ENCODE measurements at regions not wholly inside any gene's neighbourhood (a gene's known extent, or its start where the extent isn't known, plus 50 kb on each side); places are given as distances from the start of the nearest gene placed in this dataset.
A peak's percentile ranks its signal among the peaks of the same experiment; 100 is the strongest.

DNA sequence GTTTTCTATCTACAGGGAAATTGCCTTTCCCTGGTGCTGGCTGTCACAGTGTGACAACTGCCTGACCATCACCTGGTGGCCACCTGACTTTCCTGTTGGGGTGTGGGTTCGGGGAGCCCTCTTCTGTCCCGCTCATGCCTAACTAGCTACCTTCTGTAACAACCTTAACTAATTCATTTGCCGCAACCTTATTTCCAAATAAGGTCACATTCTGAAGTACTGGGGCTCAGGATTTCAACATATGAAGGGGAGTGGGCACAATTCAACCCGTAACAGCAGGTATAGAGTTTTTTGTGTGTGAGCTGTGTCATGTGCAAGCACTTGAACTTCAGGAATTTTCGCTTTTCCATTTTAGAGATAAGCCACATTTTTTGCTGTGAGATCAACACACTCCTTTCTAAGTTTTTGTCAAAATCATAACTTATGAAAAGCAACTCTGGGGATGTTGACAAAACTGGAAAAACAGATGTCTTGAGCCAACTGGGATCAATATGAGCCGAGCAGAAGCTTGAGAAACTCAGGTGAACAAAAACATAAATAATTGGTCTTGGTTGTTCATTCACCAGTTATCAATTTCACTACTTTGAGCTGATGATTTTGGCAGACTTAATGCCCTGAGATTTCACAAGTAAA lies 242.0 kb upstream of the RGMA start:
- Histone ChIP-seq H3K4me3 (no peak overlapping the region), H3K9me3 (no peaks in the 10 kb centered on the region), H3K27ac (no peak overlapping the region), H3K36me3 (no peaks in the 10 kb centered on the region), H3K27me3 (no peaks in the 10 kb centered on the region), H3K4me1 (no peaks in the 10 kb centered on the region)
- TF ChIP-seq, protein P1, sequence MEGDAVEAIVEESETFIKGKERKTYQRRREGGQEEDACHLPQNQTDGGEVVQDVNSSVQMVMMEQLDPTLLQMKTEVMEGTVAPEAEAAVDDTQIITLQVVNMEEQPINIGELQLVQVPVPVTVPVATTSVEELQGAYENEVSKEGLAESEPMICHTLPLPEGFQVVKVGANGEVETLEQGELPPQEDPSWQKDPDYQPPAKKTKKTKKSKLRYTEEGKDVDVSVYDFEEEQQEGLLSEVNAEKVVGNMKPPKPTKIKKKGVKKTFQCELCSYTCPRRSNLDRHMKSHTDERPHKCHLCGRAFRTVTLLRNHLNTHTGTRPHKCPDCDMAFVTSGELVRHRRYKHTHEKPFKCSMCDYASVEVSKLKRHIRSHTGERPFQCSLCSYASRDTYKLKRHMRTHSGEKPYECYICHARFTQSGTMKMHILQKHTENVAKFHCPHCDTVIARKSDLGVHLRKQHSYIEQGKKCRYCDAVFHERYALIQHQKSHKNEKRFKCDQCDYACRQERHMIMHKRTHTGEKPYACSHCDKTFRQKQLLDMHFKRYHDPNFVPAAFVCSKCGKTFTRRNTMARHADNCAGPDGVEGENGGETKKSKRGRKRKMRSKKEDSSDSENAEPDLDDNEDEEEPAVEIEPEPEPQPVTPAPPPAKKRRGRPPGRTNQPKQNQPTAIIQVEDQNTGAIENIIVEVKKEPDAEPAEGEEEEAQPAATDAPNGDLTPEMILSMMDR (IDR thresholded peaks at IDR 0.05), result no peak
- intact Hi-C loops (cut with DNase I), result no loop called here
- no peak for DNase-seq (ENCODE audit: low spot score in 2 of 2)

- Histone ChIP-seq H3K27me3 (no peaks in the 10 kb centered on the region), H3K9me3 (no peaks in the 10 kb centered on the region), H3K4me3 (no peak overlapping the region), H3K36me3 (no peaks in the 10 kb centered on the region), H3K4me1 (no peaks in the 10 kb centered on the region), H3K27ac (no peak overlapping the region)
- intact Hi-C loops (cut with DNase I), result no loop called here
- TF ChIP-seq, protein P1 (IDR thresholded peaks at IDR 0.05), result no peak
- no peak for DNase-seq (ENCODE audit: low spot score in 2 of 2)
Measured at GRCh38 chr15:93327364-93327763, 238.4 kb upstream of the RGMA start.

GRCh38 chr15:93324186-93324975 lies 235.4 kb upstream of the RGMA start:
- no peak overlapping the region for H3K27ac ChIP-seq
- H3K27me3 ChIP-seq, result no peaks in the 10 kb centered on the region
- no peak overlapping the region for H3K4me3 ChIP-seq
- TF ChIP-seq, protein P1 (IDR thresholded peaks at IDR 0.05), result no peak
- no peaks in the 10 kb centered on the region for H3K9me3 ChIP-seq
- intact Hi-C loops (cut with DNase I), result loop anchor here (5.0 kb wide), 1 partner anchor 232 kb away; no protein-coding TSS in a partner anchor
- no peaks in the 10 kb centered on the region for H3K4me1 ChIP-seq
- H3K36me3 ChIP-seq, result no peaks in the 10 kb centered on the region
- DNase-seq (ENCODE audit: low spot score in 2 of 2), result no peak

GRCh38 chr15:93321881-93322282 lies 232.9 kb upstream of the RGMA start:
- Histone ChIP-seq H3K4me3 (no peak overlapping the region), H3K27ac (no peak overlapping the region), H3K9me3 (no peaks in the 10 kb centered on the region), H3K4me1 (no peaks in the 10 kb centered on the region), H3K27me3 (no peaks in the 10 kb centered on the region), H3K36me3 (no peaks in the 10 kb centered on the region)
- TF ChIP-seq, protein P1 (IDR thresholded peaks at IDR 0.05), result no peak
- no peak for DNase-seq (ENCODE audit: low spot score in 2 of 2)
- intact Hi-C loops (cut with DNase I), result loop anchor here (5.0 kb wide), 1 partner anchor 230 kb away; no protein-coding TSS in a partner anchor

DNA sequence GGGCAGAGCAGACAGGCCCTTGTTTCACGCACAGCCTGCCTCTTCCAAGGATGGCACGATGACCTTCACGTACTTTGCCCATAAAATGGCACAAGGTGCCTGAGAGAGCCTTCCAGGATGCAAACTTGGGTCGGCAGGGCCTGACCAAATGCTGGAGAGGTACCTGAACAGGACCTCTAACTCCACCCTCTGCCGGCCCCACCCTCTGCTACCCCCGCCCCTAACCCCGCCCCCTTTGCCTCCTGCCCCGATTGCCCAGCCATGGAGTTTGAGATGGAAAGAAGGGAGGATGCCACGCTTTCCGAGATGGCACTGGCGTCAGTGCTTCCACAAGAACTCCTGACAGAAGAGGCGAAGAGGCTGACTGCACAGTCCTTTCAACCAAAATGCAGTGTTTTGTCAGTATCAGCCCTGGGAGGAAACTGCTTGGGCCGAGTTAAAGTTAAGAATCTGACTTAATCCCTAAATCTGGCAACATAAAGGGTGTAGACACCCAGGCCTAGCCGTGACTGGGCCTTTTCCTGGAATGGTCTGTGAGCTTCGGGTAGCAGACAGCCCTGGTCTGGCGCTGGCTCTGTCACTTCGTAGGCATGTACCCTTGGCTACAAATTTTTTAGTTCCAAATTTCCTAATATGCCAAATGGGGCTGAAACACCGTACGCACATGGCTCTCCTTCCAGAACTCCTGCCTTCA lies 230.3 kb upstream of the RGMA start:
- H3K27me3 ChIP-seq, result no peaks in the 10 kb centered on the region
- peak; percentile 25 to 81 for DNase-seq (ENCODE audit: low spot score in 2 of 2)
- no peak overlapping the region for H3K4me3 ChIP-seq
- H3K9me3 ChIP-seq, result no peaks in the 10 kb centered on the region
- TF ChIP-seq, protein P1 (IDR thresholded peaks at IDR 0.05), result no peak
- H3K4me1 ChIP-seq, result no peaks in the 10 kb centered on the region
- no peaks in the 10 kb centered on the region for H3K36me3 ChIP-seq
- peak overlapping the region; percentile 78 to 79 for H3K27ac ChIP-seq
- intact Hi-C loops (cut with DNase I), result loop anchor here (5.0 kb wide), 3 partner anchors 247 to 402 kb away; no protein-coding TSS in a partner anchor

All from ascending aorta (tissue), 2 donors.